Endothelial cell (in vitro differentiated cells): ENCODE measurements at regions not wholly inside any gene's neighbourhood (a gene's known extent, or its start where the extent isn't known, plus 50 kb on each side); places are given as distances from the start of the nearest gene placed in this dataset.

Experiments used
- DNase-seq: peaks from one replicate; pipeline ENCODE4 v3.0.0; 2021; ENCODE audit warnings: low spot score
- H3K27ac Mint-ChIP-seq: one replicate; pipeline ENCODE4 v1.8.0; 2021; ENCODE audit warnings: mixed read lengths, inconsistent platforms; ENCODE audit not compliant: unreplicated experiment
- H3K27me3 Mint-ChIP-seq: one replicate; pipeline ENCODE4 v1.8.0; 2021; ENCODE audit warnings: mild to moderate bottlenecking, moderate library complexity, mixed read lengths, inconsistent platforms; ENCODE audit not compliant: unreplicated experiment
- H3K36me3 Mint-ChIP-seq: one replicate; pipeline ENCODE4 v1.8.0; 2021; ENCODE audit warnings: mild to moderate bottlenecking, low read depth, mixed read lengths, inconsistent platforms; ENCODE audit not compliant: unreplicated experiment
- H3K4me1 Mint-ChIP-seq: one replicate; pipeline ENCODE4 v1.8.0; 2021; ENCODE audit warnings: mild to moderate bottlenecking, mixed read lengths, inconsistent platforms; ENCODE audit not compliant: unreplicated experiment
- H3K4me3 Mint-ChIP-seq: one replicate; pipeline ENCODE4 v1.8.0; 2021; ENCODE audit warnings: mild to moderate bottlenecking, mixed read lengths, inconsistent platforms; ENCODE audit not compliant: unreplicated experiment
- H3K9me3 Mint-ChIP-seq: one replicate; pipeline ENCODE4 v1.8.0; 2021; ENCODE audit warnings: mixed read lengths, inconsistent platforms; ENCODE audit not compliant: unreplicated experiment
- TF ChIP-seq, protein P1 (sequence below): fragments of 200-600 bp; sonication (generic); IDR thresholded peaks from one replicate; pipeline ENCODE4 v1.5.0; 2021; ENCODE audit warnings: antibody characterized with exemption; ENCODE audit not compliant: unreplicated experiment

- Mint-ChIP-seq H3K27me3 (no peaks in the 10 kb centered on the region), H3K4me1 (no peaks in the 10 kb centered on the region), H3K36me3 (no peaks in the 10 kb centered on the region), H3K4me3 (no peak overlapping the region), H3K27ac (no peak overlapping the region), H3K9me3 (no peaks in the 10 kb centered on the region)
- no peak for DNase-seq
- TF ChIP-seq, protein P1, sequence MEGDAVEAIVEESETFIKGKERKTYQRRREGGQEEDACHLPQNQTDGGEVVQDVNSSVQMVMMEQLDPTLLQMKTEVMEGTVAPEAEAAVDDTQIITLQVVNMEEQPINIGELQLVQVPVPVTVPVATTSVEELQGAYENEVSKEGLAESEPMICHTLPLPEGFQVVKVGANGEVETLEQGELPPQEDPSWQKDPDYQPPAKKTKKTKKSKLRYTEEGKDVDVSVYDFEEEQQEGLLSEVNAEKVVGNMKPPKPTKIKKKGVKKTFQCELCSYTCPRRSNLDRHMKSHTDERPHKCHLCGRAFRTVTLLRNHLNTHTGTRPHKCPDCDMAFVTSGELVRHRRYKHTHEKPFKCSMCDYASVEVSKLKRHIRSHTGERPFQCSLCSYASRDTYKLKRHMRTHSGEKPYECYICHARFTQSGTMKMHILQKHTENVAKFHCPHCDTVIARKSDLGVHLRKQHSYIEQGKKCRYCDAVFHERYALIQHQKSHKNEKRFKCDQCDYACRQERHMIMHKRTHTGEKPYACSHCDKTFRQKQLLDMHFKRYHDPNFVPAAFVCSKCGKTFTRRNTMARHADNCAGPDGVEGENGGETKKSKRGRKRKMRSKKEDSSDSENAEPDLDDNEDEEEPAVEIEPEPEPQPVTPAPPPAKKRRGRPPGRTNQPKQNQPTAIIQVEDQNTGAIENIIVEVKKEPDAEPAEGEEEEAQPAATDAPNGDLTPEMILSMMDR, result no peak
These were observed 88.9 kb upstream of the TRPM3 start for GRCh38 chr9:71210326-71210725.

GRCh38 chr9:71209890-71210289 lies 88.5 kb upstream of the TRPM3 start:
- Mint-ChIP-seq H3K4me1 (no peaks in the 10 kb centered on the region), H3K9me3 (no peaks in the 10 kb centered on the region), H3K27ac (no peak overlapping the region), H3K27me3 (no peaks in the 10 kb centered on the region), H3K36me3 (no peaks in the 10 kb centered on the region), H3K4me3 (no peak overlapping the region)
- TF ChIP-seq, protein P1, result no peak
- DNase-seq, result no peak

DNA sequence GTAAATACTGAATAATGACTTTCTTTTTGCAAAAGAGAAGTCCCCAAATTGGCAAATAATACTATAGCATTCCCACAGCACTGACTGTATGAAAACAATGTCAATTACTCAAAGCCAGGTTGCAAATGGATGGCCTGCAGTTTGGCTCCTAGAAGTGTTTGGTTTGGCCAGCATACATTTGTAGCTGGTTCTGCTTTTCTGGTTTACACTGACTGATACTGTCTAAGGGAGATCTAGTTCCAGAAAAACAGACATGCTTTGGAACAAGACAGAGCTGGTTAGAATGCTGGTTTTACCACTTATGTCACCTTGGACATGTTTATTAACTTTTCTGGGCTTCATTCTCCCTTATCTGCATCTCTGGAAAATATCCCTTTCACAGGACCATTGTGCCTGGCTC lies 81.5 kb upstream of the TRPM3 start:
- no peak for DNase-seq
- no peaks in the 10 kb centered on the region for H3K27me3 Mint-ChIP-seq
- H3K9me3 Mint-ChIP-seq, result peaks cover 7% of the 10 kb centered on the region
- no peaks in the 10 kb centered on the region for H3K4me1 Mint-ChIP-seq
- TF ChIP-seq, protein P1, result no peak
- H3K4me3 Mint-ChIP-seq, result no peak overlapping the region
- no peak overlapping the region for H3K27ac Mint-ChIP-seq
- H3K36me3 Mint-ChIP-seq, result no peaks in the 10 kb centered on the region

- no peaks in the 10 kb centered on the region for H3K36me3 Mint-ChIP-seq
- no peak overlapping the region for H3K4me3 Mint-ChIP-seq
- TF ChIP-seq, protein P1, result no peak
- H3K4me1 Mint-ChIP-seq, result no peaks in the 10 kb centered on the region
- H3K27ac Mint-ChIP-seq, result no peak overlapping the region
- H3K27me3 Mint-ChIP-seq, result no peaks in the 10 kb centered on the region
- DNase-seq, result no peak
- H3K9me3 Mint-ChIP-seq, result no peaks in the 10 kb centered on the region
These were observed 70.3 kb upstream of the TRPM3 start for GRCh38 chr9:71191708-71192107.

- H3K4me3 Mint-ChIP-seq, result no peak overlapping the region
- H3K4me1 Mint-ChIP-seq, result no peaks in the 10 kb centered on the region
- H3K36me3 Mint-ChIP-seq, result no peaks in the 10 kb centered on the region
- H3K27ac Mint-ChIP-seq, result no peak overlapping the region
- no peaks in the 10 kb centered on the region for H3K9me3 Mint-ChIP-seq
- TF ChIP-seq, protein P1, result no peak
- no peak for DNase-seq
- H3K27me3 Mint-ChIP-seq, result no peaks in the 10 kb centered on the region
These were observed 61.8 kb upstream of the TRPM3 start for GRCh38 chr9:71183251-71183650.
